ENCODE measurements at regions not wholly inside any gene's neighbourhood (a gene's known extent, or its start where the extent isn't known, plus 50 kb on each side); places are given as distances from the start of the nearest gene placed in this dataset.

DNA sequence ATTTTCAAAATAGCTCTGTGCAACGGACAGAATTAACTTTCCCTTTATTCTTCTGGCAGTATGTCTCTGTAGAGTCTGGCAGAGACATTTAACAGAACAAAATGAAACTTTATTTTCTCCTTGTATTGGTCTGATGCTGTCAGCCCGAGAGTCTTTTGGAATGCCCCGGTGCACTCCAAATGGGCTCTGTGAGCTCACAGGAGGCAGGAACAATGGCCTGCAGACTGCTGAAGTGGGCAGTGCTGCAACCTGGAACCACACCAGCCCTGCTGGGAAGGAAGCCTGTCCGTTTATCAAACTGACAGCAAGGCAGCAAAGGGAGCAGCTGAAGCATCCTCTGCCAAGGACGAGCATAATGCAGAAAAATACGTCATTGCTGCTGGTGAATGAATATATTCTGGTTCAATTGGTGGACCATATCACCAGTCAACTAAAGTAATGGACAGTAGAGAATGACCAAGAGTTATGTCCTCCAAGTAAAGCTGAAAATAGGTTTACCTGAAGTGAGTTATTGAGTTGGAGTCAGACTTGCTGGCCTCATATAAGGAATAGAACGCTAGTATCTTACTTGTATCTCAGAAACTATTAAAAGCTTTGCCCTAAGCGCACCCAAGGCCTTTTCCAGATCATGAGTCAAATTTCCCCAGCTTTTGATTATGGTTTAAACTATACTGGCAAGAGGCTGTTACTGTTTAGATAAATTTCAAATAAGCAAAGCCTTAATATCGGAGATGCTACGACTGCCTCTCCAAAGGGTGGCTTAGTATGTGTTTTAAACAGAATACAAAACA lies 207.6 kb upstream of the TANK start:
- no peak for DNase-seq (ENCODE audit: low read depth)

DNA sequence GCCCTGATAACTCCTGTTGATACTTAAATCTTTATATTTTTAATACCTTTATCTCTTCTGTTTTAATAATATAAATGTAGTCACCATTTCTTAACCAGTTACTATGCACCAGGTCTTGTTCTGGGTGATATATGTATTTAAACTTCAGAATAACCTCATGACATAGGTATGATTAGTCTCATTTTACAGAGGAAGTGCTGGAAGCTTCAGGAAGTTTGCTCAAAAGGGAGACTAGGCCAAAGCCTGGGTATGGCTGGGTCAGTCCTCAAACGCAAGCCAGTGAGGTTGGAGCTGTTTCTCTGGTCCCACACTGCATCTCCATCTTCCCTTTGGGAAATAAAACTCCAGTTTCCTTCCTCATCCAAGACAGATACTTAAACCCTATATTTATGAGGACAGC lies 204.7 kb upstream of the TANK start:
- no peak for DNase-seq (ENCODE audit: low read depth)

DNA sequence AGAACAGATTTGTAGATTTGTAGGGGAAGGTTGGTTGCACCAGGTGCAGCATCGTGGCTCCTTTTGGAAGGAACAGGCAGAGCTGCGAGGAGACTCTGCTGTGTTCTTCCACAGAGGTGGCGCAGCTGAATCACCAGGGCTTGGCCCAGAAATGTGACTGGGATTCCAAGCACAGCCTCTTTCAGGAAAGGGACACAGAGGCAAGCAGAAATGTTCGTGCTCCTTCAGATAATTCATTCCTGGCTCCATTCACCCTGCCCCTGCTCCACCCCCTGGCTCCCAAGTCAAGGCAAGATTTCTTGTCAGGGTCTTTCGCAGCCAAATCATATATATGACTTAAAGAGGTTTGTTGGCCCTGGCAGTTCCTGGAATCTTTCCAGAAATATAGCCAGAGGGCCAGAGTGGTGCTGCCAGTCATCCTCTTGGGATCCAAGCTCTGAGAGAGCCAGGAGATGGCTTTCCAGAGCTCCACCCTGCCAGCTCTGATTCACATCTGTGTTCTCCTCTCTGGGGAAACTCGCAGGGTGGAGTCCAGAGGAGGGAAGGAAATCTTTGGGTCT lies 203.9 kb upstream of the TANK start:
- DNase-seq (ENCODE audit: low read depth) = no peak

DNA sequence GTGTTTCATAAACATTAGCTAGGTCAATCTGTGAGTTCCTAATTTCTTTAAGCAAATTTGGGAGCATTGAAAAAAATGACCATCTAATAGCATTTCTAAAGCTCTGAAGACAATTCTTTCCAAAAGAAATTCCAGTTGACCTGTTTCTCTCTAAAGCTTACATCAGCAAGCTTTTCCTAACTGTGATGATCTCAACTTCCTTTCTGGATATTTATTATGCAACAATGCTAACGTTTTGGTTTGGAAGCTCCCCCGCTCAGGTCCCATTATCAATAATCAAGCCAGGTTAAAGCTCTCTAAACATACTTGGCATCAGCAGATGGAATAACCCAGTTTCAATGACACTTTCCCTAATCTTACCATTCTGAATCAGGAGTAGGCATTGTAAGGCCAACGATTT lies 196.3 kb upstream of the TANK start:
- DNase-seq (ENCODE audit: low read depth) = no peak

DNA sequence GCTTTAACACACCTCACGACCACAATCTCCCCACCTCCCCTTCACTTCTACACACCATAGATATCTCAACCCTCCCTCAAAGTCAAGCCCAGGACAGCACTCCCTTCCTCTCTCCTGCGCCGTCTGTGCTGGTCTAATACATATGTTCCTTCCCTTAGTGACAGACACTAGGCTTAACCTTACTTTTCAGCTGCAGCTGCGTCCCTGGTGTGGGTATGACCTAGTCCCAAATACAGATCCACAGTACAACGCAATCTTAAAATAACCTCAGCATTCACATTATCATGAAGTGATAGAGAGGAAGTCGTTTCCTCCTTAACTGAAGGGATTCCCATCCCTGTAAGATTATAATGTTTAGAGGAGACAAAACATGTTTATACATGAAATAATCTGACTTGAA lies 192.7 kb upstream of the TANK start:
- no peak for DNase-seq (ENCODE audit: low read depth)

DNA sequence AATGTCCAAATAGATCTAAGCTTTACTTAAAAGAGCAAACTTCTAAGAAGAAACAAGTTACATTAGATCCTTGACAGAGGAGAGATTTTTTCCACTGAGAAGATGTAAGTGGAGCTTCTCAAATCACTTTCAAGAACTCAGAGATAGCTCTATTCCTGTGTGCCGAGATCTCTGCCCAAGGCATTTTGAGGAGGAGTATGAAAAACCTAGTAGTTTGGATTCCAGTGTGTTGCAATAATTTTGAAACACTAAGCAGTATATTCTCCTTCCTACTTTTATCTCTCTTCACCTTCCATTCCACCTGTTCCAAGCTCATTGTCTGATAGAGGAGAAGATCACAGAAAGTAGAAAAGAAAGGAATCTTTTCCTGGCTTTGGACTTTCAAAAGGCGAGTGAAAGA lies 192.0 kb upstream of the TANK start:
- no peak for DNase-seq (ENCODE audit: low read depth)

DNA sequence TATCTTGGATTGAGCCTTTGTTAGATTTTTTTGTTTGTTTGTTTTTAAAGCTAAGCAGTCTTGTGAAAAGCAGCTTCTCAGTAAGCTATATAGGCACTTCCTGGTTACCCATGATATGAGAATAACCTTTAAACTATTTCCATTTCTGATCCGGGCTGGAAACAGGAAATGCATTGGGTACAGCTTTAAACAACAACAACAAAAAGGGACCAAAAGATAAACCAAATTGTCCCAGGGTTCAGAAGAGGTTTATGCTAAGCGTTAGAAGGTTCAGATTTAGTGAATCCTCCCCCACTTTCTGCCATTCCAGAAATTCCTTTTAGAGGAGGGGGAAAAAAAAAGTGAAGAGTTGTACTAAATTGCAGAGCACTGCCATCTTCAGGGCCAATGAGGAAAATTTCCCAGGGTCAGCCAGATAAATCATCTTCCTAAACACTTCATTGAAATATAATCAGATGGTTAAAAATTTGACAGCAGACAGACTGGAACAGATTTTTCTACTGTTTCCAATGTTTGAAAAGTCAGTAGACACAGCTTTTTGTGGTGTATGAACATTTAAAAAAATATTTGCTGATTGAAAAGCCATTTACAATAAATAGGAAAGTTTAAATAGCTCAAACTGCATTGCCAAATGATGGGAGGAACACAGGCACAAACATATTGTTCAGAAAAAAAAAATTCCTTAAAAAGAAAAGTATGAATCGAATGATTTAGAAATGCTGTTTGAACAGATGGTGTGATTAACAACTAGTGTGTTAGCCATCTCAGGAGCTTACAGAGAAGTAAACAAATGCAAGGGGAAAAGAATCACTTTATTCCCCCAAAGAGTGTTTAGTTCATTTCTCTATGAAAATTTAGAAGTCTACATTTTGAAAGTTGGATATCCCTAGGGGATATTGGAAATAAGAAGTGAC lies 189.9 kb upstream of the TANK start:
- DNase-seq (ENCODE audit: low read depth) = peak; percentile 57

DNA sequence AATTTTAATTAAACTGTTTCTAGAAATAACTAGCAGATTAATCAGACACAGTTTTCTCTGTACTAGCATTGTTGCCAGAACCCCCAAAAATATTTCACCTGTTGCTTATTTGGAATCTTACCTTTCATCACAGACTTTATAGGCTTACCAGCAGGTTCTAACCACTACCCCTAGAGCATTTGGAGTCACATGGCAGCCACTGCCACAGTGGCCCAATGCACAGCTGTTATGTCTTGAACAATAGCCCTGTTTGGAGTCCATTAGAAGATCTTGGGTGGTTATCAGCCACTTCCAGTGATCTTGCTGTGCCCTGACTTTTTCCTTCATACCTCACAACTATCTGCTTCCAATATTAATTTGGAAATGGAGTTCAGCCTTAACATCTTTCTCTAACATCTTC lies 186.2 kb upstream of the TANK start:
- DNase-seq (ENCODE audit: low read depth) = no peak

DNA sequence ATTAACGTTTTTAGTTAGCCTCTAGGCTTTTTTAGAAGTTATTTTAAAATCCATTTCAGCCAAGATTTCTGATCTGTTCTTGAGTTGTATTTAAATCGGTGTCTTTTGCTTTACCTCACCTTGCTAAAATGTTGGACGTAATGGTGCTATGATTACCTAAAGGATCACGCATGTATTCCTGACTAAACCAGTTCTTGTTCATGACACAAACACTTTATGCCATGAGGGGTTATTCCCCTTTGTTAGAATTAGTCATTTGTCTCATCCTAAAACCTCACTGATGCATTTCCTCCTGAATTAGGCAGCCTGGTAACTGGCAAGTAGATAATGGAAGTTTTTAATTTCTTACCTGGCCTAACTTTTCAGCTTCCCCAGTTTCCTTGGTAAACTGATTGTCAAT lies 185.4 kb upstream of the TANK start:
- no peak for DNase-seq (ENCODE audit: low read depth)

DNA sequence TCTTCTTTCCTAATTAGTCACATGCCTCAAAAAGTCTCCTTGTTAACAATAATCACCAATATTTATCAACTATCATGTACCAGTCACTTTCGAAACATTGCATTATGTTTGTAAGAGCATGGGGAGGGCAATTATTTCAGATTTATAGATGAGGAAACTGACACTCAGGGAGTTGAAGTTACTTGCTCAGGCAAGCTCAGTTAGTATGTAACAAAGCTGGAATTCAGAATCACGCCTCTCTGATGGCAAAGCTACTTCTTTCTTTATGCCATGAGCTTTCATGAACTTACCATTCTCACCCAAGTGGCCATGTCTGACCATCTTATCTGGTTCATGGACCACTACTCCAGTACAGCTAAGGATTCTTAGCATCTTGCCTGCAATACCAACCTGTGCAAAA lies 183.4 kb upstream of the TANK start:
- no peak for DNase-seq (ENCODE audit: low read depth)

DNA sequence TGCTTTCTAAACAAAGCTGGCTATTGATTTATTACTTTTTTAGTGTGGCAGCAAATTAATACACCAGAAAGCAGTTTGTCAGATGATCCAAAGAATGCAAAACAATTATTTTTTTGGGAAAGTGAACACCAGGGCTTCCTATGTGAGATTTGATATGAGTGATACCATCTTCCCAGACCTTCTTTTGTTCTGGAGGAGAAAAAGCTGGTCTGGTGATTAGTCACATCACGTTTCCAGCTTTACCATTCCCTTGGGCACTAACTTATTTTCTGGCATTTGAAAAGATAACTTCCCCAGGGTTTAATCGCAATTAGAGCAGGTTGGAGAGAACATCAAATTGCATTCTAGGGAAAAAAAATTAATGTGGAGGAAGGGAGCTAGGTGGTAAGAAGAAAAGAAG lies 182.9 kb upstream of the TANK start:
- DNase-seq (ENCODE audit: low read depth) = no peak

DNA sequence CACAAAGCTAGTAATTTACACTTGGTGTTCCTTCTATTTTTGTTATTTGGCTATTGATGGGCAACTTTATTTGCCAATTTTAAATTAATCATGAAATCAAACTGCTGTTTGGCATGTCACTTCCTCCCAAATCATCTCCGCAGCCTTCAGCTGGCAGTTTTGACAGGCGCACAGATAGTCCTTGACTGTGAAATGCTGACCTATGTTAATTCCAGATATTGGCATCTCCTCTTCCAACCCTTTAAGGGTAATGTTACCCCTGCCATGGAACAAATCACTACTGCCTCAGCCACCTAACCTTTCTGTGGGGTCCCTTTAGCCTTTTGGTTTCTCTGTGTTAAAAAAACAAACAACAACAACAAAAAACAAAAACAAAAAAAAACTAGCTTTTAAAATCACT lies 182.4 kb upstream of the TANK start:
- no peak for DNase-seq (ENCODE audit: low read depth)

DNA sequence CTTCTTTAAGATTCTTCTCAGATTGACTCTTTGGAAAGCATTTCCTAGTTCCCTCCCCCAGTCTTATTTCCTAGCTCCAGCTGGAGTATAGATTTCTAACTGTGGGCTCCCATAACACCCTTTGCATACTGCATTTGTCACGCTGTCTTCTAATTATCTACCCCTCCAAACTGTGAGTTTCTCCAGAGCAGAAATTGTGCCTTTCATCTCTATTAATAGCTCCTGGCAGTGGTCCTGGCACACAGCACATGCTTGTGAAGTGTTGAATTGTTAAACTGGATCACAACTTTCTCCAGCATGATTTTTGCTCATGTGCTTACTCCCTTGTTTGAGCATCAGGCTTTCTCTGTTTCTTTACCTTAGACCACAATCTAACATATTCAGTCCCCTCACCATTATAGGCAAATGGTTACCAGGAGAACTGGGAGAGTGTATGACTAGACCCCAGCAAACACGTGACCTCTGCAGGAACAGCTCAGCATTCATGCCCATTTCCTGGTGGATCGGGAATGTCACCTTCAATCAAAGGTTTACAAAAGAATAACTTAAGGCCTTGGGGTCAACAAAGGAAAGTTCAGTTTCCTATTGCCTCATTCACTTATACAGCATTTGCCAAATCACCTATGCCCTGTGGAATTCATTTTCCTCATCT lies 175.7 kb upstream of the TANK start:
- DNase-seq (ENCODE audit: low read depth) = no peak

DNA sequence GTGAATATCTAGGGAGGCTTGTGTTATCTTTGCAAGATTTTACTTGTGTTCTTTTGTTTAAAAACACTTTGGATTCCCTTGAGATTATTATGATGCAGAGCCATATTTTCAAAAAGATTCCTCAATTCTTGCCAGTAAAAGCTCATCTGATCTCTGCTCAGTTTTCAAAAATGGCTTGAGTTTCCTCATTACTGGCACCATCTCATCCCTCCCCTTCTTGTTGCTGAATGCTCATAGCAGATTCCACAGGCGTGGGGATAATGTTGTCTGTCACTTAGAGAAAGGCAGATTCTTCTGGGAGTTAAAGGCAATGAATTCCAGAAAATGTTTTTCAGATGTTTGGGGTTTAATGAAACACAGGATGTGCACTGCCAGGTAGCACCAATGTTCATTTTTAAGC lies 170.4 kb upstream of the TANK start:
- DNase-seq (ENCODE audit: low read depth) = peak; percentile 29

DNA sequence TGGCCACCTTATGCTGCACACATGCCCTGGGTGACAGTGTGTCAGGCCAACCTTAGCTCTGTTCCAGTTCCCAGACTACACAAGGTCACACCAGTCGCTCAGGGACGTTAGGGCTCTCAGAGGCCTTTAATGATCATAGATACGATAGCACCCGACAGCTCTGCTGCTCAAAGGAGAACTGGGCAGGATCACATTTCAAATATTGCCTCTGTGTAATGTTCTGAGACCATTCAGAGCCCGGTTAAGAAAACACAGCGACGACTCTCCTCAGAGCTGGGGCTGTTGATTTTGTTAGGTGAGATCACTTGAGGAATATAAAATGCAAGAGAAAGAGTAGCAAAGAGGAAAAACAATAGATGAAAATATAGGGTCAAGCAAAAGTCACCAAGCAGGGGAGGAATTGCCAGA lies 166.6 kb upstream of the TANK start:
- DNase-seq (ENCODE audit: low read depth) = no peak

DNA sequence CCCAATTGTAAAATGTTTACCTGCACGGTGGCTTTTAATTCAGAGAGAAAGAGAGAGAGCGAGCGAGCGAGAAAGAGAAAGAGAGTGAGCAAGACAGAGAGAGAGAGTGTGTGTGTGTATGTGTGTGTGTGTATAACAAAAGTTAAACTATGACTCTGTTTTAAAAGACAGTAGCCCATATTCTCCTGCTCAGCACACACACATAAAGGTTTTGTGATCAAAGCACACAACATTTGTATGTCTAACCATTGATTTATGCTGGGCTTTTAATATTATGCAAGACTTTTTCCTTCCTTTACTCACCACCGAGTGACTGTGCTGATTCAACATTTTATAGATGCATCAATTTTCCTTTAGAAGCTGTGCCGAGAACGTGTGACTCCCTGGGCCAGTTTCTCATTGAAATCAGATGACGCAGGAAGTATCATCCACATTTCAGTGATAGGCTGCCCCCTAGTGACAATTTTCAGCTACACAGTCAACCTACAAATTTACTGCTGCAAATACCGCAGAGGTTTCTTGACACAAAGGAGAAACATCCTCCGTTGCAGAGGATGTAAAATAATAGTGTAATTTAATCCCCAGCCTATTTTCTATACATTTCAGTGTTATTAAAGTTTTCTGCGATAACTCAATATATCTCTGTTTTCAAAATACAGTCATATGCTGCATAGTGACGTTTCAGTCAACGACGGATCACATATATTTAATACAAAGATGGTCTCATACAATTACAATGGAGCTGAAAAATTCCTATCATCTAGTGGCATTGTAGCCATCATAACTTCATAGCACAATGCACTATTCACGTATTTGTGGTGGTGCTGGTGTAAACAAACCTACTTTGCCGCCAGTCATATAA lies 165.9 kb upstream of the TANK start:
- DNase-seq (ENCODE audit: low read depth) = peak; percentile 78

DNA sequence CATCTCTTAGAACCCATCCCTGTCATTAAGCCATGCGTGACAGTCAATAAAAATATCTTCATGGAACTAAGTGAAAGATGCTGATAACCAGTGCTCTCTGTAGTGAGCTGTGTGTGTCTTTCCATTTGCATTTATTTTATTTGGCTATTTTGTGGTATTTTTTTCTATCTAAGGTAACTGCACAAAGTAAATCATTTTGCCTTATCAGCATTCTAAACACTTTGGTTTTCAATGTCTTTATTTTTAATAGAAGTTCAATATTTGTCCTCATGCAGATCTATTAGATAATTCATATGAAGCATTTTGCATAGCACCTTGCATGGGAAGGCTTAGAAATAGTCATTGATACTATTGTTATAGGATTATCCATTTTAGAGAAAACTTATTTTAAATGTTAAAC lies 163.6 kb upstream of the TANK start:
- DNase-seq (ENCODE audit: low read depth) = no peak

DNA sequence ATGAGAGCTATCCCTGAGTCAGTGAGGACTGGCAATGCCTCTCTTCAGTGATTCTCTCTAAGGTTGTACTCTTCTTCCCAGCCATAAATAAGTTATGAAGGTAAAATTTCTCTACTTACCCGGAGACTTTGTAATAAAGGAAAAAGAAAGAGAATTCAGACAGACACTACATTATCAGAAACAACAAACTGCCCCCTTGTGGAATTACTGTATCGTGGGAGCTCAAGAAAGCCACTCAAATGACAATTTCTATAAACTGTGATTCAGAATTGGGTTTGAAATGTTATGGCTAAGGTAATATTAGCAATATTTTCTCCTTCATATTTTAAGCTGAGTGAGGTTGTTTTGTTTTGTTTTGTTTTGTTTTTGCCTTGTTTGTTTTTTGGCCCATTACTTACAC lies 155.8 kb upstream of the TANK start:
- no peak for DNase-seq (ENCODE audit: low read depth)

DNA sequence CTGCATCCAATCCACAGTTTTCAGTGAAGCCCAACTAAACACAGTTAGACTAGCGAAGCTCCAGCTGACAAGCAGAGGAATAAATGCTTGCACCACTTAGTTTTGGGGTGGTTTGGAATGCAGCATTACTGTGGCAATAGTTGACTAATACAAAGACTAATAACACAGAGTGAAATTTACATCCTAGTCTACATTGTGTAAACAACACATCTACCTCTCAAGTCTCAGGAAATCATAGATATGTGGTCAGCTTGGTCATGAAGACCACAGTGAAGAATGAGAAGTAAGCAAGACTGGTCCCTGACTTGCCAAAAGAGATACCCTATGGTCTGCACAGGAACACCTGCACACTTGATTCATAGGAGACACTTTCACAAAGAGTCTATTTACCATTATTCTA lies 155.1 kb upstream of the TANK start:
- DNase-seq (ENCODE audit: low read depth) = no peak

DNA sequence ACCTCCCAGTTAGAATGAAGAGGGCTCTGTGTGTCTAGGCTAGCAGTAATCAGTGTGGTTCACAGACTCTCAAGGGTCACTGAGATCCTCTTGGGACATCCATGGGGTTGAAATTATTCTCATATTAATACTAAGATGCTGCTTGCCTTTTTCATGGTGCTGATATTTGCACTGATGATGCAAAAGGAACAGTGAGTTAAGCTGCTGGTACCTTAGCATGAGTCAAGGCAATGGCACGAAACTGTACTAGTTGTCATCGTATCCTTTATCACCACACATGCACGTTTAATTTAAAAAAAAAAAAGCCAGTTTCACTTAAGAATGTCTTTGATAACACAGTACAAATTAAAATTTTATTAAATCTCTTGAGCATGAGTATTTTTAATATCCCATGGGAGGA lies 151.9 kb upstream of the TANK start:
- DNase-seq (ENCODE audit: low read depth) = no peak

DNA sequence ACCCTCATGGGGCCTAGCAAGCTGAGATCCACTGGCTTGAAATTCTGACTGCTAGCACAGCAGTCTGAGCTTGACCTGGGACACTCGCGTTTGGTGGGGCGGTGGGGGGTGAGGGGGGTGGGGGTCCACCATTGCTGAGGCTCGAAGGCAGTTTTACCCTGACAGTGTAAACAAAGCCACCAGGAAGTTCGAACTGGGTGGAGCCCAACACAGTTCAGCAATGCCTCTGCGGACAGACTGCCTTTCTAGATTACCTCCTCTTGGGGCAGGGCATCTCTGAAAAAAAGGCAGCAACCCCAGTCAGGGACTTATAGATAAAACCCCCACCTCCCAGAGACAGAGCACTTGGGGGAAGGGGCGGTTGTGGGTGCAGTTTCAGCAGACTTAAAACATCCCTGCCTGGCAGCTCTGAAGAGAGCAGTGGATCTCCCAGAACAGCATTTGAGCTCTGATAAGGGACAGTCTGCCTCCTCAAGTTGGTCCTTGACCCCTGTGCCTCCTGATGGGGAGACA lies 149.7 kb upstream of the TANK start:
- no peak for DNase-seq (ENCODE audit: low read depth)

Measured in forelimb muscle (tissue), 1 donor.